ENCODE measurements at regions not wholly inside any gene's neighbourhood (a gene's known extent, or its start where the extent isn't known, plus 50 kb on each side); places are given as distances from the start of the nearest gene placed in this dataset.

DNA sequence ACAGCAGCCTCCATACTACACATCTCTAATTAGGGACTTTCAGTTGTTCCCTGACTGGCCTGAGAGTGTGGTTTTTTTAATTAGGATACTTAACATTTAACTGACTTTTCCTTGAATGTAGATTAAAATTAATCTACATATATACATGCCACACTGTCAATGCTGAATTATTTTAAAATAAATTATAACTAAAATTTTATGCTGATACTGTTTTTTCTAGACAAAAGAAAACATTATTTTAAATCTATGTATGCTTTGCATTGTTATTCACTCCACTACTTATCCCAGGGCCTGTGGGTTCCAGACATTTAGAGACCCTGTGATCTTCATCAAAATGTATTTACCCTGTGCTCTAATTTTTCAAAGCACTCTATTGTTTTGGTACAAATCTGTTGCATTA lies 496.0 kb upstream of the MAP2 start:
- no peak for DNase-seq (ENCODE audit: low read depth)
- TF ChIP-seq, protein P1, sequence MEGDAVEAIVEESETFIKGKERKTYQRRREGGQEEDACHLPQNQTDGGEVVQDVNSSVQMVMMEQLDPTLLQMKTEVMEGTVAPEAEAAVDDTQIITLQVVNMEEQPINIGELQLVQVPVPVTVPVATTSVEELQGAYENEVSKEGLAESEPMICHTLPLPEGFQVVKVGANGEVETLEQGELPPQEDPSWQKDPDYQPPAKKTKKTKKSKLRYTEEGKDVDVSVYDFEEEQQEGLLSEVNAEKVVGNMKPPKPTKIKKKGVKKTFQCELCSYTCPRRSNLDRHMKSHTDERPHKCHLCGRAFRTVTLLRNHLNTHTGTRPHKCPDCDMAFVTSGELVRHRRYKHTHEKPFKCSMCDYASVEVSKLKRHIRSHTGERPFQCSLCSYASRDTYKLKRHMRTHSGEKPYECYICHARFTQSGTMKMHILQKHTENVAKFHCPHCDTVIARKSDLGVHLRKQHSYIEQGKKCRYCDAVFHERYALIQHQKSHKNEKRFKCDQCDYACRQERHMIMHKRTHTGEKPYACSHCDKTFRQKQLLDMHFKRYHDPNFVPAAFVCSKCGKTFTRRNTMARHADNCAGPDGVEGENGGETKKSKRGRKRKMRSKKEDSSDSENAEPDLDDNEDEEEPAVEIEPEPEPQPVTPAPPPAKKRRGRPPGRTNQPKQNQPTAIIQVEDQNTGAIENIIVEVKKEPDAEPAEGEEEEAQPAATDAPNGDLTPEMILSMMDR (IDR thresholded peaks at IDR 0.05; ENCODE audit: insufficient read depth, low read depth, low read length, missing control alignments), result no peak
- H3K4me3 ChIP-seq (ENCODE audit: low read depth, low read length), result no peak overlapping the region

DNA sequence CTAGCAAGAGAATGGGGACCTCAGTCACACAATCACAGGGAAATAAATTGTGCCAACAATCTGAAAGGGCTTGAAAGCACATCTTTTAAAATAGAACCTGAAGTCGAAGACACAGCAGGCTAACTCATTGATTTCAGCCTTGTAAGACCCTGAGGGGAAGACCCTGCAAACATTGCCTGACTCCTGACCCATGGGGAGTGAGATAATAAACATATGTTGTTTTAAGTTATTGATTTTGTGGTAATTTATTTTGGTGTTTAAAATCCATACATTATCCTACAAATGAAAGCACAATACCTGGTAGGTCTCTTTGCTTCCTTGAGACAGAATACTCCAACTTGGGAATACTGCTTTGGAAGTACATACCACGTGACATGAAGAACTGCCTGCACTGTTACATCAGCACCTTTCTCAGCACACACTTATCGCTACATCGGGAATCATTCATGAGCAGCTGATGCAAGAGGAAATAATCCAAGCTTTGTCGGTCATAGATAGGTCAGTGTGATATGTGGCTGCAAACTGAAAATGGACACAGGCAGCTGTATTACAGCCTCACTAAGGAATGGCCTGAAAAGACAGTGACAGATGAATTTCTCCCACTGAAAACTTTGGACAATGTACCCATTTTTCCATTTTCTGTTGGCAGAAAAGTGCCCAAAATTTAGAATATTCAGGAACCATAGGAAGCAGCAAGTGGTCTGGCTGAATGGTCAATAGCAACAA lies 494.5 kb upstream of the MAP2 start:
- no peak for DNase-seq (ENCODE audit: low read depth)
- H3K4me3 ChIP-seq (ENCODE audit: low read depth, low read length), result no peak overlapping the region
- TF ChIP-seq, protein P1 (IDR thresholded peaks at IDR 0.05; ENCODE audit: insufficient read depth, low read depth, low read length, missing control alignments), result no peak

DNA sequence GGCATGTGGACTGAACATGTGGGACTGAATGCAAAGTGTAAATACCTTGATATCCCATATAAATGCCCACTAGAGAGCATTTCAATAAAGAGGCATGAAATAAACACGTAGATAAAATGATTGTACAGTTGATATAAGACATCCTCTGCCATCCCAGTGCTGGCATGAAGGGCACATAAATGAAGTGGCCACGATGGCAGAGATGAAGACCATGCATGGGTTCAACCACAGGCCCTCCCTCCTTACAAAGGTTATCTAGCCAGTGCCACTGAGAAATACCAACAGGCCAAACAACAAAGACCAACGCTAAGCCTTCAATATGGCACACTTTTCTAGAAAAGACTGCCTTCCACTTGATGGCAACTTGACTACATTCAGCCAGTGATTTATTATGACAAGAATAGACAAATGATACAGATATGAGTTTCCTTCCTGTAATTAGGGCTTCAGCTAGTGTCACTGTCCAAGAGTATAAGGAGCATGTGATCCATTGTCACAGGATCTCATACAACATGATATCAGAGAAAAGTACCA lies 493.9 kb upstream of the MAP2 start:
- no peak for DNase-seq (ENCODE audit: low read depth)
- no peak overlapping the region for H3K4me3 ChIP-seq (ENCODE audit: low read depth, low read length)

DNA sequence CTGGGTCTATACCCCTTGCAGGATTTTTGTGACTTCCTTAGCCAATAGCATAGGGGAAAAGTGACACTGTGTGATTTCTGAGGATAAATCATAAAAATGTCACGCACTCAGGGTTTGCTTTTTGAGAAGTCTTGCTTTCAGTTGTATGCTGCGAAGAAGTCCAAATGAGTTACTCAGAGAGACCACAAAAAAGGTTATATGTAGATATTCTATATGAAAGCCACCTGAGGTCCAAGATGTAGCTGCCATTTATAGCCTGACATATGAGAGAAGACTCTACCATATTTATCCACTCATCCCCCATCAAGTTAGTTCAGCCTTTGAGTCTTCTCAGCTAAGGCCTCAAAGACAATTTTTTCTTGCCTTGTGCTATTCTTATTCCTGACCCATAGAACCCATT lies 488.3 kb upstream of the MAP2 start:
- TF ChIP-seq, protein P1 (IDR thresholded peaks at IDR 0.05; ENCODE audit: insufficient read depth, low read depth, low read length, missing control alignments), result no peak
- DNase-seq (ENCODE audit: low read depth), result no peak
- H3K4me3 ChIP-seq (ENCODE audit: low read depth, low read length), result no peak overlapping the region

More for the DNA sequence above, 493.9 kb upstream of the MAP2 start:
- TF ChIP-seq, protein P1 (IDR thresholded peaks at IDR 0.05; ENCODE audit: insufficient read depth, low read depth, low read length, missing control alignments), result no peak

DNA sequence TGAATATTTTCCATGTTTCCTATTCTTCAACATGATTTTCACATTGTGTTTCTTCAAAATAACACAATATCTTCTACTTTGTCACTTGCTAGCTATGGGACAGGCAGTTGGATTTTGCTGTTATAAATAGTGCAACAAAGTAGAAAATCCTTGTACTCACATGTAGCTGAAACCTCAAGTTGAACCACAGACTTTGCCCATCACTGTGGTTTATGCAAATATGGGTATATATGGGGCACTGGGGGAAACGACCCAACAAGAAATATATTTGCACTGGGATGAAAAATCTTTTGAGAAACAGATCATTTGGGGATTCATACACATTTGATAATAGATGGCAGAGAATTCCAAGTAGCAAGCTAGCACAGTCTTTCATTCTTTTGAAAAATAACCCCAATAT lies 486.3 kb upstream of the MAP2 start:
- TF ChIP-seq, protein P1 (IDR thresholded peaks at IDR 0.05; ENCODE audit: insufficient read depth, low read depth, low read length, missing control alignments), result no peak
- no peak overlapping the region for H3K4me3 ChIP-seq (ENCODE audit: low read depth, low read length)
- no peak for DNase-seq (ENCODE audit: low read depth)

DNA sequence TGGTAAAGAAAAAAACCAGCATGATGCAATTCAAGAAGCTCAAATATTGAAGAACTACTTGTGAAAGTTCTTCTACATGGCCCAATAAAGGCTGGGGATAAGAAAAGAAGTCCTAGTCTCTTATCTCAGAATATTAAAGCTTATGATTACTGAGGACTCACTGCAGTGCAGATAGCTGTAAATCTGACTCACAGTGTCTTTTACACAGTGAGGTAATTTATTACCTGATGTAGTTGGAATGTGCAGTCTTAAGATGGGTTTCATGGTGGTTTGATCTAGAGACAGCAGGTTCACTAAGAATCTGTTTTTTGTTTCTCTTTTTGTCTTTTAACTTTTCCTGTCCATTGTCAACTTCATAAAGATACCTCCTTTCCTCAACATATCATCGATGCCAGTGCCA lies 484.0 kb upstream of the MAP2 start:
- DNase-seq (ENCODE audit: low read depth), result no peak
- H3K4me3 ChIP-seq (ENCODE audit: low read depth, low read length), result no peak overlapping the region
- TF ChIP-seq, protein P1 (IDR thresholded peaks at IDR 0.05; ENCODE audit: insufficient read depth, low read depth, low read length, missing control alignments), result no peak

Measured in GM12865 (cell line).